HG03442 (cell line): ENCODE measurements at regions not wholly inside any gene's neighbourhood (a gene's known extent, or its start where the extent isn't known, plus 50 kb on each side); places are given as distances from the start of the nearest gene placed in this dataset.
A peak's percentile ranks its signal among the peaks of the same experiment; 100 is the strongest.

ENCODE experiments used
- ATAC-seq: cut with Tn5 transposase; IDR thresholded peaks from one replicate; pipeline ENCODE4 v1.9.1; 2021; ENCODE audit warnings: mild to moderate bottlenecking, moderate library complexity; ENCODE audit not compliant: unreplicated experiment

DNA sequence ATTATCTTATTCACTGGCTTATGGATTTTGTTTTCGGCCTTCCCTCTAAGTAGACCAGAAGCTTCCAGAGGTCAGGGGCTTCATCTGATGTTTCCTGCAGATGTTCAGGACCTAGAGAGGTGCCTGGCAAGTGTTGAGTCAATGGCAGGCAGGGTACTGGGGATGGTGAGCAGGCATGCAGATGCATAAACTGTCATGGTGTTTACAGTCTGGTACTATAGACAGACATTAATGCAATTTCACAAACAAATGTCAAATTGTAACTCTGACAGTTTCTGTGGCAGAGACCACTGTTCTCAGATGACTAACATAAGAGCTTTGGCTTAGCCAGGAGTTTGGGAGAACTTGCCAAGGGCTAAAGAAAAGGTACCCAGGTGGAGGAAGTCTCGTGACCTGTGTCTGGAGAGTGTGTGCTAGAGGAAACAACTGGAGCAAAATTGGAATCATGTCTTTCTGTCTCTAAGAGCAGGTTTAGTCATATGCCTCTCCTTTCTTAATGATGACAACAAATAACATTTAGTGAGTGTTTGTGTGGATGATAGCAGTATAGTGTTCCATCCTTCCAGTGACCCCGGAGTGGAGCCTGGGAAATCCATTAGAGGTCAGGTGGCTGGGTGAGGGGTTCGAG, 53.7 kb upstream of the TRAK1 start:
- ATAC-seq: no peak

DNA sequence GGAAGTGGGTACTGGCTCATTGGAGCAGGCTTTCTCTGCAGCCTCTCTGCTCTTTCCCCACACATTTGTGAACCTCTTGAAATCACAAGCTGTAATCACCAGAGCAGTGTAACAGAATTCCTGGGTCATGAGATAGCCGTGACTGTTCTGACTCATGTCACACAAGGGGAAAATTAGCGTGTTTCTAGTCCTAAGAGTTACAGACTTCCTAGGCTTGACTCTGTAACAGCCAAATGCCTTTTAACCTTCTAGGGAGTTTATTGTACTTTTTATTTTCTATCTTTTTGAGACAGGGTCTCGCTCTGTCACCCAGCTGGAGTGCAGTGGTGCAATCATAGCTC, 54.7 kb upstream of the TRAK1 start:
- ATAC-seq: peak; percentile 49

DNA sequence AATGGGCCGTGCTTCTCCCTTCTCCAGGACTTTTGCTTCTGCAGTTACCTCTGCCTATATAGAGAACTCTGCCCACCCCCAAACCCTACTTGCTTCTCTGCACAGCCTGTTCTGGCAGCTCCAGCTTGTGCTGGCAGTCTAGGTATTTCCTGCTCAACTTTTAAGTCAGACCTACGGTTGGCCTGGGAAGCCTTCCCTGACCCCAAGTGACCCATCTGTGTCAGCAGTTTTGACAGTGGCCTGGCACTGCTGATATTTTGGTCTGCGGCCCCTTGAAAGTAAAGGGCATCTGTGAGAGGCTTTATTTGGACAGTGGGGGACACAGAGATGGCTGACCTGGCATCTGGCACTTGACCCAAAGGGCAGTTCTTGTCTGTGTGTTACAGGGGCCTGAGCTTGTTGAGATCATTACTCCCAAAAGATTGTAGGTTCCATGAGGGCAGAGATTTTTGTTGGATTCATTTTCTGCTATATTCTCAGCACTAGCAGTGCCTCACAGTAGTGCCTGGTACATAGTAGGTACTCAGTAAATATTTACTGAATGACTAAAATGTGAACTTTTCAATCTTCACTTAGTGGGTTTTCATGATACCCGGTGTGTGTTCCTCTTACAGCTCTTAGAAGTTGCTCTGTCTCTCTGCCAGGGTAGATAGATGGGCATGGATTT, 55.2 kb upstream of the TRAK1 start:
- no peak for ATAC-seq

DNA sequence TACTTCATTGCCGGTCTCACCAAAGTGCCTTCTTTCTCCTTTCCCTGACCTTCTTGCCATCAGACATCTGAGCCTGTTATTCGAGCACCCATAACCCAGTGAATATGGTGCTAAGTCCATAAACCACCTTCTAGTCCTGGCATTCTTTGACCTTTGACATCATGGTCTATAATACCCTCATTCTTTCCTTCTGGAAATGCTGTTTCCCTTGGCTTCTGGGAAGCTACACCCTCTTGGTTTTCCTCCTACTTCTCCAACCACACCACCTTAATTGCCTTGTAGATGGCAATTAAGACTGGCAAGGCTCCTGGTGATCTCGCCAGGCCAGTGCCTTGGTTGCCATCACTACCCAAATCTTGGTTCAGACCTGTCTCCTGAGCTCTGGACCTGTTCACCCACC, 56.1 kb upstream of the TRAK1 start:
- ATAC-seq: no peak

DNA sequence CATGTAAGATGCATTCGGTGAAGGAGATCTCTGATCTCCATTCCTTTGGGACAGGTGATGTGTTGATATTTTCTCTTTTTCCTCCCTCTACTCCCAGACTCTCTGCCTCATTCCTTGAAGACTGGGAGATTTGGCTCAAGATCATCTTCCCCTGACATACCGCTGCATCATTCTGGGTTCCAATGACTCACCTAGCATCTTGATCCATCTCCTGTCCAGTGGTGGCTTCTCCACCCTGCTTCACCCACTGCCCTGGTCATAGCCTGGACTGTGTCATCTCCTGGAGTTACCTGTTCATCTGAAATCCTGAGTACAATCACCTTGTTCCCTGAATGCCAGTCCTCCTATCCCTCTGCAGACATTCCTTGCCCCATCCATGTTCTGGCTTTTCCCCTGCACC, 57.4 kb upstream of the TRAK1 start:
- ATAC-seq: no peak

DNA sequence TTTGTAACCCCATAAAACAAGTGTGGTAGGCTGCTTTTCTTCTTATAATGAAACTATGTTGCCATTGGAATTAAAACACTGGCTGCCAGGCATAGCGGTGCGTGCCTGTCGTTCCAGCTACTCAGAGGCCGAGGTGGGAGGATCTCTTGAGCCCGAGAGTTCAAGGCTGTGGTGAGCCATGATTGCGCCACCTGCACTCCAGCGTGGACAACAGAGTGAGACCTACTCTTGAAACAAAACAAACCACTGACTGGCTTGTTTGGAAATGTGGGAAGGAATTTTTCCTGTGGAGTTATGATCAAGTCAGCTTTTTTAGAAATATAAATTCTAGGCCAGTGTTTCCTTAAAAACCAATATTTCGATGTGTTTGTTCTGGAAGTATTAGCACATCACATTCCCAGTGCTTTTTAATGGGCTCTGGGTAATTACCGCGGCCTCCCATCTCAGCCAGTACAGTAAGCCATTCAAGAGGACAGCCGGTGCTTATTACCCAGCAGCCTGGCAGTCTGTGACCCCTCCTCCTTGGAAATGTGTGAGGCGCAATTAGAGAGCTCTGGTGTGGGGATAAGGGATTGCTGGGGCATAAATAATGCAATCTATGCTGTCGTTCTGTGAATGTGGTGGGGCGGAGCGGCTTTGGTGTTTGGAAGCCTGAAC, 58.3 kb upstream of the TRAK1 start:
- no peak for ATAC-seq

DNA sequence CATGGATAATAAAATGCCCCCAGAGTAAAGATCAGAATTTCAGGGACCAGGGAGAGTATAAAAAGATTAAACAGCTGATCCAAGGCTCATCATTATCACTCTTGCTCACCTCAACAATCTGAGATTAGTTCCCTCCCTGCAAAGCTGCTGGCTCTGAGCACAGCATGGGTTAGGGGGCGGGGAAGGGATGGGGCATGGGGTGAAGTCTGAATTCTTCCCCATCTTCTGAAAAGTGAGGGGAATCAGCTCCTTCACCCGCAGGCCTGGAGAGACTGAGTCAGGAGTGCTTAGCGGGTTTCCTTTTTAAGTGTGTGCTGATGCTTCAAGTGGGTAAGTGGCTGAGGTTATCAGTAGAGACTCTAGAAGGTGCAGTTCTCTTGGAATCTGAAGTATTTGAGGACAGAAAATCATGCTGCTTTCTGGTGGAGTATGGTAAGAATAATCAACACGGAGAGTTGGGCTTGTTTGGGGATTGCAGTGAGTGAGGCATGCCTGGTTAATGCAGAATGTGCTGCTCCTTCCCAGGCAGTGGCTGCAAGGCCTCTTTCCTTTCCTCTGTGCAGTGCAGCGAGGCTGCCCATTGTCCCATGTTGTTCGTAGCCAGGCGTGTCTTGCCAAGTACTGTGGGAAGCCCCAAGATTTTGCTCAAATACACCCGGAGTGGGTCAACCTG, 59.2 kb upstream of the TRAK1 start:
- ATAC-seq: no peak

DNA sequence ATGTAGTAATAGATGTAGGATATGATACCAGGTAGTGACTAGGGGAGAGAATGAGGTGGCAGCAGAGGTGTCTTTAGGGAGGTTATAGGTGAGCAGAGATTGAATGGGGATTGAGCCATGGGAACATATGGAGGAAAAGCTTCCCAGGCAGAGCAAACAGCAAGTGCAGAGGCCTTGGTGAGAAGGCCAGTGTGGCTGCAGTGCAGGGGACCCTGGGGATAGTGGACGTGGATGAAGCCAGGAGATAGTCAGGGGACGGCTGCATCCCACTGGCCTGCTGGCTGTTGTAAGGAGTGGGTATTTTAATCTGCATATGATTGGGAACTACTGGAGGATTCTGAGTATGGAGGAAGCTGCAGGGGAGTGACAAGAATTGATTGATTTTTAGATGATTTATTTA, 62.7 kb upstream of the TRAK1 start:
- no peak for ATAC-seq

DNA sequence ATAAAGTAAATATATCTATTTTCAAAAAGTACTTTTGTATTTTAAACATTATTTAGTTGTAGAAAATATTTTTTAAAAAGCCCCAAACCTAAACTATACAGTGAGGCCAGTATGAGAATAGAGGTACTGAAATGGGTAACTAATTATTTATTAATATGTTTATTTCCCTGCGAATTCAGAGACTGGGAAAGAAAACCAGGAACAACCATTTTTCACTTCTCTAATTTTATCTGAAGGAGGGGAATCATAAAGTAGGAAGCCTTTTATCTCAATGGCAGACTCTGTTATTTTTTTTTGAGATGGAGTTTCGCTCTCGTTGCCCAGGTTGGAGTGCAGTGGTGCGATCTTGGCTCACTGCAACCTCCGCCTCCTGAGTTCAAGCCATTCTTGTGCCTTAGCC, 63.6 kb upstream of the TRAK1 start:
- no peak for ATAC-seq

DNA sequence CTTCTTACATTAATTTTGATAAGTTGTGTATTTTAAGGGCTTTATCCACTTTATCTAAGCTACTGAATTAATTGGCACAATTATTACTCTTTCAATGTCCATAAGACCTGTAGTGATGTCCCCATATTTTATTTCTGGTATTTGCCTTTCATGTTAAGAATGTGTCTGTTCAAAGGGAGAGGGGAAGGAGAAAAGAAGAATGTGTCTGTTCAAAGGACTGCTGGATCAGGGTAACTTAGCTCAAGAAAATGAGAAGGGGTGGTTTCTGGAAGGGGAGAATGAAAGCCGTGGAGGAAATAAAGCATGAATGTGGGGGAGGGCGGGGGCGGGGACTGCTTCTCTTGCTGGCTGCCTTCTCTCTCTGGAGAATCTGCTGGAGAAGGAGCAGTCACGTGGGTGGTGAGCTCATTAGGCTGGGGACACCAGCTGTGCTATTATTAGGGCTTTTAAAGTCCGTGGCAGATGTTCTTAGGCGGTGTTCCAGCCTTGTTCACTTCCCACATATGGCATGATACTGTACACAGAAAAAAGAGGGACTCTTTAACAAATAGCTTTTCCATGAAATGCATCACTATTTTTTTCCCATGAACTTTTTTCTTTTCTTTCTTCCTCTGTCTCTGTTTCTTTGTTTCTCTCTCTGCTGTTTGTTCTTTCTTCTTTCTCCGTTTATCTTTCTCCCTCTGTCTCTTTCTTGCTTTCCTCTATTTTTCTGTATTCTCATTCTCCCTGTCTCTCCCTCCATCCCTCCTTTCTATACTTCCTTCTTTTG, 63.7 kb upstream of the ULK4 start:
- ATAC-seq: peak; percentile 79

DNA sequence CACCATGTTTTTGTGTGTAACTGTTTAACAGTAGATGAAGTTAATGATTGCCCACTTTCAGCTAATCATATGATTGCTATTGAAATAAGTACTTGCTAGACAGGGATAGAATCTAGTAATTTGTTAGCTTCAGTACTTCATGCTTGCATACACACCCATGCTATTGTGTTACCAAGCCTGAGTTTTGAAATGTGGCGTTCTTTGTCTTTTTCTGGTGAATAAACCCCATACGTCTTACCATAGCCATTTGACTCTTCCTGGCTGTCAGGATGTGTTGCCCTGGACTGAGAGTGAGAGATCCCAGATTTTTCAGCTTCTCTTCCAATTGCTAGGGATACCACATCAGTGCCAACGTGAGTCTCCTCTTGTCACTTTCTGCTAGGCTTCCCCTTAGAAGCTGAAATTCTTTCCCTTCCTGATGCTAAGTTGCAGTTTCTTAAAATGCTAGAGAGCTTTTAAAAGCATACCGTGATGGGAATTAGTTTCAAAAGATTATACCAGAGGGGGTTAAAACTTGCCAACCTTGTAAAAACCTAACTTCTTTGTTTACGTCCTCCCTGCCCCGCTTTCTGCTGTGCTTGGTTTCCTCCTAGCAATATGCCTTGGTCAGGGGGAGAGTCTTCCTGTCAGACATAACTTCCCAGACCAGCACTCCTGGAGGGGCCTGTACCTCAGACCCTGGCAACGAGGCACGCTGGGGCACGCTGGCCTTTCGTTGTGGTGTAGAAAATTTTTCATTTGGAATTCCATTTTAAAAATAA, 62.9 kb upstream of the ULK4 start:
- no peak for ATAC-seq

DNA sequence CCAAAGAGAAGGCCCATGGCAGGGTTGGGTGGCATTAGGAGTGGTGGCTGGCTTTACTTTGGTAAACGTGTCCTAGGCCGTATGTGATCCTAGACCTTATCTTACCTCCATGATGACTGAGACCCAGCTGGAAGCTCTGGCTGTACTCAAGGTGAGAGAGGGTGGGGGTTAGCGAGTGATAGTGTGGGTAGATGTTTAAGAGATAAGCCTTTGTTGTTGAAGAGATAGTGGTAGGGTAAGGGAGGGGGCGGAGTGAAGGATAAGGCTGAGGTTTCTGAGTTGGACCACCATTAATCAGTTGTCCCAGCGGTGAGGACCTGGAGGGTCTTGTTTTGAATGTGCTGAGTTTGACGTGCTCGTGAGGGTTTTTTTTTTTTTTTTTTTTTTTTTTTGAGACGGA, 61.5 kb upstream of the ULK4 start:
- ATAC-seq: no peak

DNA sequence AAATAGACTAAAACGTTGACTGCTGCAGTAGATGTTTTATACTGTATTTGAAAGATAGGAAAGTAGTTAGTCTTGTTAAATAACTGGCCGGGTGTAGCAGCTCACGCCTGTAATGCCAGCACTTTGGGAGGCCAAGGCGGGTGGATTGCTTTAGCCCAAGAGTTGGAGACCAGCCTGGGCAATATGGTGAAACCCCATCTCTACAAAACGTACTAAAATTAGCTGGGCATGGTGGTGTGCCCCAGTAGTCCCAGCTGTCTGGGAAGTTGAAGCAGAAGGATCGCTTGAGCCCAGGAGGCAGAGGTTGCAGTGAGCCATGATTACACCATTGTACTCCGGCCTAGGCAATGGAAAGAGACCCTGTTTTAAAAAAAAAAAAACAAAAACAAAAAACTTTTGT, 60.5 kb upstream of the ULK4 start:
- ATAC-seq: no peak

DNA sequence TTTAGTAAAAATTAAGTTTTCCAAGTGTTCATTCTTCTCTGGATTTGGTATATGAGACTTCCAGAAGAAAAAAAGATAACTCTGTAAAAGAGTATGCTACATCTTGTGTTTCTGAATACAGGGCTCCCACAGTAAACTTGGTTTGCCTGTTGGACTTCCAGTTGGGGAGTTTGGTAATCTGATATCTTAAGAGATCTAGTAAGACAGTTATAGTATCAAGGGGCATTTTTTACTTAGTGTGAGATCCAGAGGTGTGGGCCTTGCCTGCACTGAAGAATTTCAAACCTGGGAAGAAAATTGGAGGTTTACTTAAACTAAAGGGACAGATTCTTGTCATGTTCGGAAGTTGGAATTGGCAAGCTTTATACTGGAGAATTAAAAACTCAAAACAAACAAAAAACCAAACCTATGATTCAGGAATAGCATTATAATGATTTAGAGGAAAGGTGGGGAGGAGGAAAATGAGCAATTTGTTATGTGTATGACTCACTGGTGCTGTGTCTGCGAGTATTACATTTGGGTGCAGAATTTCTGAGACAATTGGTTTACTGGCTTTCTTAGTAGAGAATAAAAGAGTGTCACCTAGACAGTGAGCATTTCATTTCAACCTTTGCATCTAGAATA, 58.9 kb upstream of the ULK4 start:
- ATAC-seq: no peak

DNA sequence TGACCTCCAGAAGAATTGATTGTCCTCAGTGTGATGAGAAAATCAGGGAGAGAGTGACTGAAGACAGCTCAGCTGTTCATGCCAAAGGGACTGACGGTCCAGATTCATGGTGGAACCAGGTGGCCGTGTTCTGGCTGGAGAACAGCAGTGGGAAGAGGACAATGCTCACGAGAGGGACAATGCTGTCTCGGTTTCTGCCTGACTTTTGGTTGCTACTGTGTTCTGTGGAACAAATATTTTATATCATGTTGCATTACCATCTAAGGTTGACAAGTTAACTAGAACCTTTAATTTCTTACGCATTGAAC, 58.0 kb upstream of the ULK4 start:
- ATAC-seq: no peak

DNA sequence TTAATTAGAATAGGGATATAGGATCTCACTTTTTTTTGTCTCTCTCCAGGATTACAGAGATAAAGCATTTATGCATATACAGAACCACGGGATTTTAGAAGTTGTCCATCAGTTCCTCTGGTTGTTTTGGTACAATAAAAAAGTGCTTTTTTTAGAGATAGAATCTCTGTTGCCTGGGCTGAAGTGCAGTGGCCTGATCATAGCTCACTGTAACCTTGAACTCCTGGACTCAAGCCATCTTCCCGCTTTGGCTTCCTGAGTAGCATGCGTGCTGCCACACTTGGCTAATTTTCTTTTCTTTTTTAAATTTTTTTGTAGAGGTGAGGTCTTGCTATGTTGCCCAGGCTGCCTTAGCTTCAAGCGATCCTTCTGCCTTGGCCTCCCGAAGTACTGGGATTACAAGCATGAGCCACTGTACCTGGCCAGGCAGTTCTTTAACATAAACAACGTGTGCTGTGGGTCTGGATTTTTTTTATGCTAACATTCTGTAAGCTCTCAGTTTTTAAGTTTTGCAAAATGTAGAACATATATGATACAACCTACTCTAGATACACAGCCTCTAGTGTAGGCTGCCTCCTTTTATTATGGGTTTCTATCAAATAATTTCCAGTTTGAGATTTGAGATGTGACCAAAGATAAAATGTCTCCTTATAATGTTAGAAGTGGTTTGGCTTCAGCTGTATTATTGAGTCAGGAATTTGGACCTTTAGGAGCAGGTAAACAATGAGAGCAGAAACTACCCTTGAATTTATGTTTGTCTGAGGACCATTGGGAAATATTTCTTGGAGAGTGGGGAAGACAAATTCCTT, 57.4 kb upstream of the ULK4 start:
- no peak for ATAC-seq

DNA sequence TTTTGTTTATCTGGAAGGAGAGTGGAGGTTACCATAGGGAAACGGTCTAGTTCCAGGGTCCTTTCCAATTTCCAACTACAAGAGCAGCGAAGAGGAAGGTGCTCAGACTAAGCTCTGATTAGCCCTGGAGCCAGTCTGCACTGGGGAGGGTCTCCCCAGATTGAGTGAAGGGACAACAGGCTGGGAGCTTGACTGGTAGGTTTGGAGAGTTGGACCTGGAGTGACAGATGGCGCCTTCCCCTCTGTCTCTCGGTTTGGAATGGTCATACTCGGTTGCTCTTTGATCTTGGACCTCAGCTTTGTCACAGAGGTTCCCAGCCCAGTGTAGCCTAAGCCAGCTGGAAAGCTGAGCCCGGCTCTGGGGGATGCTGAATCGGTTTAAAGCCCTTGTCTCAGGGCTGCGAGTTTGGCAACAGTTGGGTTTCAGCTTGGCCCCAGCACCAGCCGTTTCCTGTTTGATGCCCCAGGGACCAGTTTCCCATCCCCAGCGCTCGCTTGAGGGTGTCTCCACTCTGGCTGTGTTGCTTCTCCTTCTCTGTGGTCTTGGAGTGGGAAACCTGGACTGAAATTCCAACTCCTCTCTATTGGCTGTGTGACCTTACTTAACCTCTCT, 53.1 kb upstream of the ULK4 start:
- no peak for ATAC-seq

DNA sequence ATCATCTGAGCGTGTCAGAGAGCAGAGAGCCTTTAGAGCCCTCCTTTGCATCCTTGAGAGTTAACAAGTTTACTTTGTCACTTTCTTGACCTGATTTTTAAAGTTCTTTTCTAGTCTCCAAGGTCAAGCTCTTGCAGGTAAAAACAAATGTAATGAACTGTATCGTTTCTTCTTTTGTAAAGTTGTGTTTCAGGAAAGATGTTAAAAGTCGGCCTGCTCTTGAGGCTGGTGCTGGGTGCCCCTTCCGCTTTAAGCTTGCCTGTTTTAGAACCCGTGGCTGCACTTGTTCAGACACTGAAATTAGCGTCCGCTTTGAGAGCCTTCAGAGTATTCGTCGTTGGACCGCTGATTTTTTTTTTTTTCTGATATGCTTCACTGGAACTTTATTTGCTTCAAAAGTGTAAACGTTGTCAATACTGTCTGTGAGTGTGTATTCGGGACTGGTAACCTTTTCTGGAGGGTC, 52.6 kb upstream of the ULK4 start:
- no peak for ATAC-seq
